Prostate gland (tissue), 2 donors: ENCODE measurements at regions not wholly inside any gene's neighbourhood (a gene's known extent, or its start where the extent isn't known, plus 50 kb on each side); places are given as distances from the start of the nearest gene placed in this dataset.

ENCODE experiments used
- DNase-seq: peaks from one replicate; pipeline ENCODE4 v3.0.0-alpha.2; 2019; ENCODE audit warnings: low spot score
- H3K27ac ChIP-seq, 2 donors: fragments of 200-600 bp; sonication (generic); 2 replicates each; pipeline ENCODE4 v1.5.1; 2017 to 2019
- H3K27me3 ChIP-seq: fragments of 200-600 bp; sonication (generic); replicated peaks from 2 replicates; pipeline ENCODE4 v1.5.1; 2019; ENCODE audit not compliant: insufficient read depth
- H3K36me3 ChIP-seq, 2 donors: fragments of 200-600 bp; sonication (generic); 1 replicate in 1 of 2; 2 replicates in 1 of 2; pipeline versions ENCODE4 v1.5.1 to v1.8.1; 2017 to 2019
- H3K4me1 ChIP-seq: fragments of 200-600 bp; sonication (generic); replicated peaks from 2 replicates; pipeline ENCODE4 v1.5.1; 2019
- H3K4me3 ChIP-seq, 2 donors: fragments of 200-600 bp; sonication (generic); 2 replicates each; pipeline ENCODE4 v1.5.1; 2017 to 2019
- H3K9me3 ChIP-seq: fragments of 200-600 bp; sonication (generic); 2 replicates; pipeline ENCODE4 v1.5.1; 2017
- POLR2A ChIP-seq: fragments of 450-650 bp; IDR thresholded peaks from one replicate; pipeline ENCODE4 v1.6.1; 2016; ENCODE audit warnings: antibody characterized with exemption, mild to moderate bottlenecking
- POLR2AphosphoS5 ChIP-seq: sonication (generic); formaldehyde crosslinking; IDR thresholded peaks from one replicate; pipeline ENCODE4 v1.6.1; 2017; ENCODE audit warnings: antibody characterized with exemption
- WGBS: methylation state at CpG from one replicate; pipeline ENCODE4 v1.1.5; 2018; 5-methylcytosine and 5-hydroxymethylcytosine counted together
- intact Hi-C: fragments of 100-400 bp; cut with DNase I; formaldehyde crosslinking; loops from one replicate; pipeline ENCODE4 v1.14.2; 2022
- TF ChIP-seq, protein P1 (sequence below), 4 experiments: fragments of 200-600 bp in 2 of 4; fragments of 450-650 bp in 2 of 4; sonication (generic) in 2 of 4; IDR thresholded peaks; 1 replicate in 3 of 4; 2 replicates in 1 of 4; pipeline ENCODE4 v1.5.1; 2016 to 2019; ENCODE audit warnings: antibody characterized with exemption in 4 of 4, mild to moderate bottlenecking in 2 of 4, moderate library complexity in 2 of 4

DNA sequence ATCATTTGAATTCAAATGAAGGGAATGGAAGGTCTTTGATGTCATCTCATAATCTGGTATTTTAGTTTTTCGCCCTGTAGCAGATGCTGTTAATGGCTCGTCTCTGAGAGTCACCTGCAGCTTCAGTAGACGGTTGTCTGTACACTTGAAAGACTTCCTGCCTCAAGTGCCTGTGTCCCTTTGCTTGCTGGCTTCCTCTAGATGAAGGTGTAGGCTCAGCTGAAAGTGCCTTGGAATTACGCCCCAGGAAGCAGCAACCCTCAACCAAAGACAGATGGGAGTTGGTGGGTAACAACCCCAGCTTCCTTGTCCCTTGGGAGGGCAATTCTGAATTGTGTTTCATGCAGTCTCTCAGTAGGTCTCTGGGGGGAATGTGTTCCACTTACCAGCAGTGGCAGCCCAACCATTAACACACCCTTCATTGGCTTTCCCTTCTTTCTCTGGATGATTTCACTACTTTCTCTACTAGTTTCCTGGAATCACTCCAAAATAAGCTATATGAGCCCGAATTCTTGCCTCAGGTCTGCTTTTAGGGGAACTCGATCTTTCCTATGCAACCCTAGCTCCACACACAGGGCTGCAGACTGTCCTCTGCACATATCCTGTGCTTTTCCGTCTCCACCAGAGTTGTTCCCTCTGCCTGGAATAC is 395.6 kb downstream of the DMAC1 start:
- H3K4me3 ChIP-seq: no peak overlapping the region
- TF ChIP-seq POLR2AphosphoS5: no peak
- TF ChIP-seq, protein P1, sequence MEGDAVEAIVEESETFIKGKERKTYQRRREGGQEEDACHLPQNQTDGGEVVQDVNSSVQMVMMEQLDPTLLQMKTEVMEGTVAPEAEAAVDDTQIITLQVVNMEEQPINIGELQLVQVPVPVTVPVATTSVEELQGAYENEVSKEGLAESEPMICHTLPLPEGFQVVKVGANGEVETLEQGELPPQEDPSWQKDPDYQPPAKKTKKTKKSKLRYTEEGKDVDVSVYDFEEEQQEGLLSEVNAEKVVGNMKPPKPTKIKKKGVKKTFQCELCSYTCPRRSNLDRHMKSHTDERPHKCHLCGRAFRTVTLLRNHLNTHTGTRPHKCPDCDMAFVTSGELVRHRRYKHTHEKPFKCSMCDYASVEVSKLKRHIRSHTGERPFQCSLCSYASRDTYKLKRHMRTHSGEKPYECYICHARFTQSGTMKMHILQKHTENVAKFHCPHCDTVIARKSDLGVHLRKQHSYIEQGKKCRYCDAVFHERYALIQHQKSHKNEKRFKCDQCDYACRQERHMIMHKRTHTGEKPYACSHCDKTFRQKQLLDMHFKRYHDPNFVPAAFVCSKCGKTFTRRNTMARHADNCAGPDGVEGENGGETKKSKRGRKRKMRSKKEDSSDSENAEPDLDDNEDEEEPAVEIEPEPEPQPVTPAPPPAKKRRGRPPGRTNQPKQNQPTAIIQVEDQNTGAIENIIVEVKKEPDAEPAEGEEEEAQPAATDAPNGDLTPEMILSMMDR (IDR thresholded peaks at IDR 0.05): no peak
- no peak for TF ChIP-seq POLR2A
- H3K27ac ChIP-seq: no peak overlapping the region
- no peaks in the 10 kb centered on the region for H3K27me3 ChIP-seq
- no peaks in the 10 kb centered on the region for H3K9me3 ChIP-seq
- WGBS: 85% methylated on average over 7 of the region's 7 CpGs
- H3K4me1 ChIP-seq: no peaks in the 10 kb centered on the region
- intact Hi-C loops: no loop called here
- no peak for DNase-seq
- H3K36me3 ChIP-seq: no peaks in the 10 kb centered on the region

DNA sequence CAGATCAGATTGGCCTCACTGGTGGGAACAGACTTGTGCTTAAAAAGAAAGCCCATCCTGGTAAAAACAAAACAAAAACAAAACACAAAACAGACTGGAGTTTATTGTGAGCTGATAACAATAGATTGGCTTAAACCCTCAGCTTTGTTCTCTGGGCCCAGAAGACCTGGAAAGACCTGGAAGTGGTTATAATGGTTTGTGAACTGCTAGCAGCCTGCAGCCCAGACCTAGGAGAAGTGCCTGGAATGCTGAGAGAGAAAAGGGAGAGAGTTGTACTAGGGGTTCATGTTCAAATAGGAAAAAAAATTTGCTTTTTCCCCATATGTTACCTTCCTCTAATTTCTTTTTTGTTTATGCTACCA is 396.6 kb downstream of the DMAC1 start:
- no peaks in the 10 kb centered on the region for H3K27me3 ChIP-seq
- no peaks in the 10 kb centered on the region for H3K4me1 ChIP-seq
- no peak for DNase-seq
- no peaks in the 10 kb centered on the region for H3K36me3 ChIP-seq
- H3K9me3 ChIP-seq: no peaks in the 10 kb centered on the region
- no peak overlapping the region for H3K27ac ChIP-seq
- H3K4me3 ChIP-seq: no peak overlapping the region
- intact Hi-C loops: no loop called here
- TF ChIP-seq, protein P1 (IDR thresholded peaks at IDR 0.05): no peak
- TF ChIP-seq POLR2A (no peak), POLR2AphosphoS5 (no peak)

DNA sequence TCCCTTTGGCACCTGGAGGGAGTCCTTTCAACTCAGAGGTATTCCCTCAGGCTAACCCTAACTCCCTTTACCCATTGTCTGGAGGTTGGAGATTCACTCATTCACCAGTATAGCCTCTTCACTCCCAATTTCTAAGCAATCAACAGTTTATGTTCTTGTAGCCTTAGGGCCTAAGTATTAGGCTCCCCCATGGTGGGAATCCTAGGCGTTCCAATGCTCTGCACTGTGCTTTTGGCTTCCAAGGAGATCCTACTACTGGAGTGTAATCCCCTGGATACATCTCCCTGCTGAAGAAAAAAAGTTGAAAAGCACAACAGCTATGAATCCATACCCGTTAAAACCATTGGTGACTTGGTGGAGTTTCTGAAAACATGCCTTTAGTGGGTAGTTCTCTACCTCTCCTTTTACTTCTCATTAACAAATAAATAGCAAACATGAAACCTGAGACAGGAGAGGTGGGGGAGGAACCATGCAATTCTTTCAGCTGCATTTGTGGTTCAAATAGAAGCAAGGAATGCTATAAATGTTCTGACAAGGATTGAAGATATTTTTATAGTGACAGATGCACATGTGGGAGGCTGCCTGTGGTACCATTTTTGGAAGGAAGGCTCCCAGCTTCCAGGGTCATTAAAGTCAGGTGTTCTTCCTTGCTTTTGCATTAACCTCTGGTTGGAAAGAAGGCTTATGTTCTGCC is 397.1 kb downstream of the DMAC1 start:
- no peaks in the 10 kb centered on the region for H3K27me3 ChIP-seq
- DNase-seq: no peak
- H3K4me3 ChIP-seq: no peak overlapping the region
- H3K9me3 ChIP-seq: no peaks in the 10 kb centered on the region
- 32% methylated on average over 2 of the region's 2 CpGs for WGBS
- no peaks in the 10 kb centered on the region for H3K4me1 ChIP-seq
- TF ChIP-seq, protein P1 (IDR thresholded peaks at IDR 0.05): no peak
- no peak for TF ChIP-seq POLR2A
- TF ChIP-seq POLR2AphosphoS5: no peak
- no peak overlapping the region for H3K27ac ChIP-seq
- intact Hi-C loops: no loop called here
- H3K36me3 ChIP-seq: no peaks in the 10 kb centered on the region

DNA sequence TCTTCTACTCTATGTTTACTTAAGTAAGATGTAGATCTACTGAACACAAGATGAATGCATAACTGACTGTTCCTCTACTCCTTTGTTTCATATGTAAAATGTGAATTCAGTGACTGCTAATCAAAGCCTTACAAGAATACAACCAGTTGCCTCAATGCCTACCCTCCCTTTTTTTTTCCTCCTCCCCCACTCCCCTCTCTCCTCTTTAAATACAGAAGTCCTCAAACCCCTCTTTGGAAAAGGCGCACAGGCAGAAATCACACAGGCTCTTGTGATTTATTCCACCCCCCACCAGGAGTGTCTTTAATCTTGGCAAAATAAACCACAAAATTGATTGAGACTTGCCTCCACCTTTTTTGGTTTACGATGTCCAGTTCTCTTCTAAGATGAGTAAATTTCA is 398.5 kb downstream of the DMAC1 start:
- Histone ChIP-seq H3K36me3 (no peaks in the 10 kb centered on the region), H3K4me3 (no peak overlapping the region), H3K27ac (no peak overlapping the region), H3K9me3 (no peaks in the 10 kb centered on the region), H3K27me3 (no peaks in the 10 kb centered on the region), H3K4me1 (no peaks in the 10 kb centered on the region)
- TF ChIP-seq POLR2AphosphoS5 (no peak), POLR2A (no peak)
- TF ChIP-seq, protein P1 (IDR thresholded peaks at IDR 0.05): no peak
- 97% methylated on average over 2 of the region's 2 CpGs for WGBS
- intact Hi-C loops: no loop called here
- DNase-seq: no peak
